GM21825 (cell line): ENCODE measurements at regions not wholly inside any gene's neighbourhood (a gene's known extent, or its start where the extent isn't known, plus 50 kb on each side); places are given as distances from the start of the nearest gene placed in this dataset.

ENCODE experiments used
- ATAC-seq: cut with Tn5 transposase; IDR thresholded peaks from one replicate; pipeline ENCODE4 v1.9.1; 2021; ENCODE audit warnings: mild to moderate bottlenecking, moderate library complexity; ENCODE audit not compliant: unreplicated experiment

GRCh38 chr1:186736971-186737685 is 56.9 kb upstream of the PTGS2 start:
- ATAC-seq: no peak

GRCh38 chr1:186735463-186735862 is 55.2 kb upstream of the PTGS2 start:
- ATAC-seq: no peak

GRCh38 chr1:186730951-186731729 is 50.9 kb upstream of the PTGS2 start:
- peak; percentile 61 for ATAC-seq
